Spleen (tissue), 11 donors: ENCODE measurements at regions not wholly inside any gene's neighbourhood (a gene's known extent, or its start where the extent isn't known, plus 50 kb on each side); places are given as distances from the start of the nearest gene placed in this dataset.

Experiments
- DNase-seq: peaks from one replicate; pipeline ENCODE4 v3.0.0-alpha.2; 2020
- H3K27ac ChIP-seq, 8 donors: fragments of 200-600 bp; sonication (generic) in 7 of 8; 1 replicate in 4 of 8; 2 replicates in 4 of 8; pipeline versions ENCODE4 v1.5.0 to v1.8.0; 2016 to 2021; ENCODE audit warnings: inconsistent platforms in 4 of 8, mild to moderate bottlenecking in 4 of 8, moderate library complexity in 1 of 8
- H3K27me3 ChIP-seq, 7 donors: fragments of 200-600 bp; sonication (generic) in 6 of 7; replicated peaks in 1 of 7; 1 replicate in 4 of 7; 2 replicates in 3 of 7; pipeline versions ENCODE4 v1.5.0 to v1.8.0; 2016 to 2021; ENCODE audit warnings: inconsistent platforms in 3 of 7, mild to moderate bottlenecking in 1 of 7
- H3K36me3 ChIP-seq, 6 donors: fragments of 200-600 bp; sonication (generic) in 5 of 6; 1 replicate in 4 of 6; 2 replicates in 2 of 6; pipeline versions ENCODE4 v1.5.0 to v1.8.0; 2016 to 2021; ENCODE audit warnings: inconsistent platforms in 2 of 6
- H3K4me1 ChIP-seq, 6 donors: fragments of 200-600 bp; sonication (generic) in 5 of 6; 1 replicate in 3 of 6; 2 replicates in 3 of 6; pipeline versions ENCODE4 v1.5.0 to v1.8.0; 2016 to 2021; ENCODE audit warnings: inconsistent platforms in 3 of 6
- H3K4me3 ChIP-seq, 8 donors: fragments of 200-600 bp; sonication (generic) in 7 of 8; 1 replicate in 4 of 8; 2 replicates in 4 of 8; pipeline versions ENCODE4 v1.5.0 to v1.8.0; 2016 to 2021; ENCODE audit warnings: inconsistent platforms in 4 of 8, mild to moderate bottlenecking in 4 of 8, moderate library complexity in 2 of 8
- H3K9me3 ChIP-seq, 8 donors: fragments of 200-600 bp; sonication (generic) in 7 of 8; 1 replicate in 4 of 8; 2 replicates in 4 of 8; pipeline versions ENCODE4 v1.5.0 to v1.8.0; 2016 to 2021; ENCODE audit warnings: inconsistent platforms in 4 of 8
- POLR2A ChIP-seq, 3 donors: fragments of 450-650 bp; IDR thresholded peaks; one replicate each; pipeline ENCODE4 v1.5.1; 2017; ENCODE audit warnings: antibody characterized with exemption in 3 of 3, mild to moderate bottlenecking in 1 of 3
- POLR2AphosphoS5 ChIP-seq, 3 donors: sonication (generic); formaldehyde crosslinking; IDR thresholded peaks; one replicate each; pipeline ENCODE4 v1.5.1; 2017; ENCODE audit warnings: antibody characterized with exemption in 3 of 3
- WGBS, 5 donors: extraction: QIAGEN DNeasy Blood & Tissue Kit in 3 of 5; methylation state at CpG; one replicate each; pipeline versions ENCODE4 v1.1.5 to v1.1.7; 2013 to 2018; 5-methylcytosine and 5-hydroxymethylcytosine counted together
- intact Hi-C: fragments of 100-400 bp; cut with DNase I; formaldehyde crosslinking; loops from one replicate; pipeline ENCODE4 v1.15.0; 2023; ENCODE audit warnings: low total_unique reads
- TF ChIP-seq, protein P1 (sequence below), 11 experiments: fragments of 200-600 bp in 7 of 11; fragments of 450-650 bp in 4 of 11; sonication (generic) in 4 of 11; IDR thresholded peaks in 8 of 11; conservative IDR thresholded peaks in 3 of 11; 1 replicate in 7 of 11; 2 replicates in 4 of 11; pipeline versions ENCODE4 v1.4.0 to v1.8.0; 2016 to 2021; ENCODE audit warnings: antibody characterized with exemption in 11 of 11, inconsistent platforms in 4 of 11, mild to moderate bottlenecking in 1 of 11
- donor health status: healthy with polysubstance abuse.
- donor health status: DM: no; HTN: no; CAD: no; lungs with moderate emphysema.
- donor health status: DM: no; HTN: no; CAD: no.
- donor health status: Bipolar disorder and iron deficiency.
- donor health status: healthy.
- donor health status: DM: no; HTN: no; CAD: no.
- donor health status: DM: yes; HTN: yes; CAD: no.

GRCh38 chr2:780581-780980 lies 103.4 kb upstream of the TMEM18 start:
- no peak for DNase-seq
- intact Hi-C loops, result no loop called here
- no peak for TF ChIP-seq POLR2A (IDR thresholded peaks at IDR 0.05)
- no peak for TF ChIP-seq POLR2AphosphoS5 (IDR thresholded peaks at IDR 0.05)
- TF ChIP-seq, protein P1, sequence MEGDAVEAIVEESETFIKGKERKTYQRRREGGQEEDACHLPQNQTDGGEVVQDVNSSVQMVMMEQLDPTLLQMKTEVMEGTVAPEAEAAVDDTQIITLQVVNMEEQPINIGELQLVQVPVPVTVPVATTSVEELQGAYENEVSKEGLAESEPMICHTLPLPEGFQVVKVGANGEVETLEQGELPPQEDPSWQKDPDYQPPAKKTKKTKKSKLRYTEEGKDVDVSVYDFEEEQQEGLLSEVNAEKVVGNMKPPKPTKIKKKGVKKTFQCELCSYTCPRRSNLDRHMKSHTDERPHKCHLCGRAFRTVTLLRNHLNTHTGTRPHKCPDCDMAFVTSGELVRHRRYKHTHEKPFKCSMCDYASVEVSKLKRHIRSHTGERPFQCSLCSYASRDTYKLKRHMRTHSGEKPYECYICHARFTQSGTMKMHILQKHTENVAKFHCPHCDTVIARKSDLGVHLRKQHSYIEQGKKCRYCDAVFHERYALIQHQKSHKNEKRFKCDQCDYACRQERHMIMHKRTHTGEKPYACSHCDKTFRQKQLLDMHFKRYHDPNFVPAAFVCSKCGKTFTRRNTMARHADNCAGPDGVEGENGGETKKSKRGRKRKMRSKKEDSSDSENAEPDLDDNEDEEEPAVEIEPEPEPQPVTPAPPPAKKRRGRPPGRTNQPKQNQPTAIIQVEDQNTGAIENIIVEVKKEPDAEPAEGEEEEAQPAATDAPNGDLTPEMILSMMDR (IDR thresholded peaks at IDR 0.05 in 8 of 11, conservative IDR thresholded peaks at IDR 0.05 in 3 of 11), result no peak
- peaks cover 0 to 29% (median 0%) of the 10 kb centered on the region in 7 donors for H3K27me3 ChIP-seq
- 87 to 93% (median 90%) methylated on average over 8 of the region's 8 CpGs for WGBS, 5 donors
- no peaks in the 10 kb centered on the region for H3K4me1 ChIP-seq
- H3K9me3 ChIP-seq, result peaks cover 0 to 10% (median 0%) of the 10 kb centered on the region in 8 donors
- H3K36me3 ChIP-seq, result no peaks in the 10 kb centered on the region
- H3K4me3 ChIP-seq, result no peak overlapping the region
- H3K27ac ChIP-seq, result no peak overlapping the region

GRCh38 chr2:780002-780401 lies 102.8 kb upstream of the TMEM18 start:
- TF ChIP-seq POLR2A (IDR thresholded peaks at IDR 0.05) (no peak), POLR2AphosphoS5 (IDR thresholded peaks at IDR 0.05) (no peak)
- TF ChIP-seq, protein P1 (IDR thresholded peaks at IDR 0.05 in 8 of 11, conservative IDR thresholded peaks at IDR 0.05 in 3 of 11), result no peak
- Histone ChIP-seq H3K4me3 (no peak overlapping the region), H3K27me3 (peaks cover 0 to 29% (median 0%) of the 10 kb centered on the region in 7 donors), H3K36me3 (no peaks in the 10 kb centered on the region), H3K4me1 (no peaks in the 10 kb centered on the region), H3K27ac (no peak overlapping the region), H3K9me3 (peaks cover 0 to 10% (median 0%) of the 10 kb centered on the region in 8 donors)
- intact Hi-C loops, result no loop called here
- no peak for DNase-seq
- WGBS, 5 donors, result 66 to 79% (median 72%) methylated on average over 9 of the region's 9 CpGs

GRCh38 chr2:778731-779350 lies 101.6 kb upstream of the TMEM18 start:
- TF ChIP-seq POLR2AphosphoS5 (IDR thresholded peaks at IDR 0.05), result no peak
- TF ChIP-seq POLR2A (IDR thresholded peaks at IDR 0.05), result no peak
- TF ChIP-seq, protein P1 (IDR thresholded peaks at IDR 0.05 in 8 of 11, conservative IDR thresholded peaks at IDR 0.05 in 3 of 11), result no peak
- no peak for DNase-seq
- H3K9me3 ChIP-seq, result peaks cover 0 to 10% (median 0%) of the 10 kb centered on the region in 8 donors
- H3K27ac ChIP-seq, result no peak overlapping the region
- H3K4me3 ChIP-seq, result no peak overlapping the region
- 74 to 84% (median 76%) methylated on average over 17 of the region's 17 CpGs for WGBS, 5 donors
- intact Hi-C loops, result no loop called here
- H3K36me3 ChIP-seq, result no peaks in the 10 kb centered on the region
- H3K4me1 ChIP-seq, result no peaks in the 10 kb centered on the region
- H3K27me3 ChIP-seq, result peaks cover 0 to 29% (median 0%) of the 10 kb centered on the region in 7 donors

- H3K27ac ChIP-seq, result no peak overlapping the region
- no peak overlapping the region for H3K4me3 ChIP-seq
- H3K4me1 ChIP-seq, result no peaks in the 10 kb centered on the region
- peaks cover 0 to 28% (median 0%) of the 10 kb centered on the region in 7 donors for H3K27me3 ChIP-seq
- no peaks in the 10 kb centered on the region for H3K9me3 ChIP-seq
- no peak for DNase-seq
- intact Hi-C loops, result no loop called here
- TF ChIP-seq, protein P1 (IDR thresholded peaks at IDR 0.05 in 8 of 11, conservative IDR thresholded peaks at IDR 0.05 in 3 of 11), result no peak
- TF ChIP-seq POLR2A (IDR thresholded peaks at IDR 0.05), result no peak
- WGBS, 5 donors, result 84 to 91% (median 88%) methylated on average over 7 to 8 of the region's 8 CpGs
- no peaks in the 10 kb centered on the region for H3K36me3 ChIP-seq
Measured at GRCh38 chr2:777546-777945, 100.3 kb upstream of the TMEM18 start.
